GM12865 (cell line): ENCODE measurements at regions not wholly inside any gene's neighbourhood (a gene's known extent, or its start where the extent isn't known, plus 50 kb on each side); places are given as distances from the start of the nearest gene placed in this dataset.

Experiments used
- DNase-seq: peaks from one replicate; pipeline ENCODE4 v3.0.0; 2010; ENCODE audit warnings: low read depth
- H3K4me3 ChIP-seq: 2 replicates; pipeline ENCODE4 v1.5.1; 2011; ENCODE audit warnings: mild to moderate bottlenecking, low read depth, low read length, control low read depth
- TF ChIP-seq, protein P1 (sequence below): IDR thresholded peaks from 2 replicates; pipeline ENCODE4 v1.5.1; 2011; ENCODE audit warnings: low read length, control low read depth, low read depth, inconsistent platforms; ENCODE audit not compliant: insufficient read depth; ENCODE audit errors: missing control alignments

DNA sequence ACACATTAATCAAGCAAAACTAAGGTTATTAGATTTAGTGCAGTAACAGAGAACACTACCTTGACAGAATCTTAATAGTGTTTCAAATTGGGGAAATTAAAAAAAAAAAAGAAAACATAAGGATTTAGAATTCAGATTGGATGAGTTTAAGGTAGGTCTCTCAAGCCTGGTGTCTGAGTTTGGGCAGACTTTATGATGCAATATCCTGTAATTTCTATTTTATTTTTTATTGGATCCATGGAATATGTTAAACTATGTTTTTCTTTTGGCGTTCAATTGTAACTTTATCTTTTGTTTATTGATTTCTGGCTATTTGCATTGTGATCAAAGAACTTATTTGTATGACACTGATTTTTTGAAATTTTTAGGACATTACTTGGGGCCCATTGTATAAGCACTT, 394.1 kb upstream of the NETO1 start:
- no peak overlapping the region for H3K4me3 ChIP-seq
- TF ChIP-seq, protein P1, sequence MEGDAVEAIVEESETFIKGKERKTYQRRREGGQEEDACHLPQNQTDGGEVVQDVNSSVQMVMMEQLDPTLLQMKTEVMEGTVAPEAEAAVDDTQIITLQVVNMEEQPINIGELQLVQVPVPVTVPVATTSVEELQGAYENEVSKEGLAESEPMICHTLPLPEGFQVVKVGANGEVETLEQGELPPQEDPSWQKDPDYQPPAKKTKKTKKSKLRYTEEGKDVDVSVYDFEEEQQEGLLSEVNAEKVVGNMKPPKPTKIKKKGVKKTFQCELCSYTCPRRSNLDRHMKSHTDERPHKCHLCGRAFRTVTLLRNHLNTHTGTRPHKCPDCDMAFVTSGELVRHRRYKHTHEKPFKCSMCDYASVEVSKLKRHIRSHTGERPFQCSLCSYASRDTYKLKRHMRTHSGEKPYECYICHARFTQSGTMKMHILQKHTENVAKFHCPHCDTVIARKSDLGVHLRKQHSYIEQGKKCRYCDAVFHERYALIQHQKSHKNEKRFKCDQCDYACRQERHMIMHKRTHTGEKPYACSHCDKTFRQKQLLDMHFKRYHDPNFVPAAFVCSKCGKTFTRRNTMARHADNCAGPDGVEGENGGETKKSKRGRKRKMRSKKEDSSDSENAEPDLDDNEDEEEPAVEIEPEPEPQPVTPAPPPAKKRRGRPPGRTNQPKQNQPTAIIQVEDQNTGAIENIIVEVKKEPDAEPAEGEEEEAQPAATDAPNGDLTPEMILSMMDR, result no peak
- DNase-seq, result no peak

DNA sequence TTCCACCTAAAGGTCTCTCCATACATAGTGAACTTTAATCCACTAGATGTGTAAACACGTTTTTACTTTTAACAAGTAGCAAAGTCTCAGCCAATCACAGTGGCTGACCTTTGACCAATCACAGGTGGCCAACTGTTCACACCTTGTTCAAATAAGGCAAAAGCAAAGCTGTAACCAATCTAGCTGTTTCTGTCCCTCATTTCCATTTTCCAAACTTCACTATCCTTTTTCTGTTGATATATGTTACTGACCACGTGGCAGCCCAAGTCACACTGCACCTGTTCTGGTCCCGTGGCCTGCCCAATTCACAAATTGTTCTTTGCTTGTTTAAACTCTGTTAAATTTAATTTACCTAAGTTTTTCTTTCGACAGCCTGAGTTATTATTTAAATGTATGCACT, 393.5 kb upstream of the NETO1 start:
- no peak for DNase-seq
- H3K4me3 ChIP-seq, result no peak overlapping the region
- TF ChIP-seq, protein P1, result no peak

DNA sequence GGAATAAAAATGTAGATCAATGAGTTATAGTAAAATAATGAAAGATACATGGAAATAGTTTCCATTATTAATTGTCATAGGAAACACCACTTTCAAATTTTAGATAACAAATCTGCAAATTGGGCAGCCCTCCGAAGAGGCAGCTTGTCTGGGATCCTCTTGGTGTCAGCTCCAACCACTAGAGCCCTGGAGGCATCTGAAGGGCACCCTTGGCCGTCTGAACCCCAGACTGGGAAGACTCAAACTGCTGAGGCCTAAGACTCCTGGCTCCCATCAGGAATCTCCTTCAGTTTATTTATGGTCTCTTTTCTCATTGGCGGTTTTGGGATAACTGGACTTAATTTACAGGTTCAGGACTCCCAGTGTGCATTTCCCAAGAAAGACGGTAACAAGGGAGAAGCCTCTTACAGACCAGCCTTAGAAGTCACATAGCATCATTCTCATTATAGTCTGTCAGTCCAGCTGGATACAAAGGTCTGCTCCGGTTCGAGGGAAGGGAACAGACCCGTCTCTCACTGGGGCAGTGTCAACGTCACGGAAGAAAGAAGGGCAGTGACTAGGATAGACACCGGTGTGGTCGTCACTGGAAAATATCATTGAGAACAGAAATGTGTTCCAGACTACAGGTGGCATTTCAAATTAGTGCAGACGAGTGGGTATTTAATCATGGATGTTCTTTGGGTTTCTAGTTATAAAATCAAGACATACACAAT, 390.7 kb upstream of the NETO1 start:
- no peak overlapping the region for H3K4me3 ChIP-seq
- TF ChIP-seq, protein P1, result no peak
- DNase-seq, result no peak

DNA sequence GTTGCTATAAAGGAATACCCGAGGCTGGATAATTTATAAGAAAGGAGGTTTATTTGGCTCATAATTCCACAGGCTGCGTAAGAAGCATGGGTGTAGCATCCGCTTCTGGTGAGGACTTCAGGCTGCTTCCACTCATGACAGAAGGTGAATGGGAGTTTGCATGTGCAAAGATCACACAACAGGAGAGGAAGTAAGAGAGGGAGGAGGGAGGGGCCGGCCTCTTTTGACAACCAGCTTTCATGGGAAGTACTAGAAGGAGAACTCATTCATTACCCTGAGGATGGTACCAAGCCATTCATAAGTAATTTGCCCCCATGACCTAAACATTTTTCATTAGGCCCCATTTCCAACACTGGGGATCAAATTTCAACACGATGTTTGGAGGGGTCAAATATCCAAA, 386.8 kb upstream of the NETO1 start:
- no peak for DNase-seq
- TF ChIP-seq, protein P1, result no peak

GRCh38 chr18:73249030-73249429, 381.2 kb upstream of the NETO1 start:
- no peak for DNase-seq
- TF ChIP-seq, protein P1, result no peak
- H3K4me3 ChIP-seq, result no peak overlapping the region

More for the DNA sequence above, 386.8 kb upstream of the NETO1 start:
- H3K4me3 ChIP-seq, result no peak overlapping the region

DNA sequence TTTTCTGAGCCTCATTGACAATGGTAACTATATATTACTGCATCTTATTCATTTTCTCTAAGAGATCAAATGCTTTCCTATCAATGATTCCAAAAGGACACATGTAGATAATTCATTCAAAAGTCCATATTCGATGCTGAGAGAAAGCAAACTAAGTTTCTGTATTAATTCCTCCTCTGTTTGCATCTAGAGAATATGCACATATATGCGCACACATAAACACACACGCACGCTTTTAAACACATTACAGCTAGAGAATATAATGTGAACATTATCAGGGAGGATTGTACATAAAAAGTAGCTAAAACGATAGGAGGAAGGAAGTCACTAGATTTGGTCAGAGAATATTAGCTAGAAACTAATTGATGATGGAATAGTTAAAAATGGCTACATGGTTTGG, 379.0 kb upstream of the NETO1 start:
- no peak for DNase-seq
- H3K4me3 ChIP-seq, result no peak overlapping the region
- TF ChIP-seq, protein P1, result no peak

DNA sequence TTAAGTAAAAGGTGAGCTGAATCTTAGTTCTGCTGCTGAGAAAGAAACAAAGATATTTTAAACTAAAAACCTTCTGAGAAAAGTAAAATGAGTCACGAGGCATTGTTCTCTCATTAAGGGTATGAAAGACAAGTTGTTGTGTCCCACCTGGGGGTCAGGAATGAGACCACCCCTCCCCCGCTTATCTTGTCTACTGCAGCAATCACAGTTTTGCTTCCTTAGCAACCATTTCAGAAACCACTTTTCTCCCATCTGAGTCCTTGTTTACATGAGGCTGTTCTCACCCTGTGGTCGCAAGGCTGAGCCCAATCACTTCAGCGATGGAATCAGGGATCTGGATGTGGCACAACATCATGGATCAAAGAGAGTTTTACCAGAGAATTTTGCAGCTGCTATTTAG, 377.6 kb upstream of the NETO1 start:
- TF ChIP-seq, protein P1, result no peak
- no peak for DNase-seq
- H3K4me3 ChIP-seq, result no peak overlapping the region
